ENCODE measurements at regions not wholly inside any gene's neighbourhood (a gene's known extent, or its start where the extent isn't known, plus 50 kb on each side); places are given as distances from the start of the nearest gene placed in this dataset.

GRCh38 chr6:20310185-20310584 lies 91.5 kb upstream of the E2F3 start:
- Histone ChIP-seq H3K27ac (replicated peaks in 1 of 4) (no peak overlapping the region), H3K4me1 (no peaks in the 10 kb centered on the region)
- no peak for TF ChIP-seq POLR2A (IDR thresholded peaks at IDR 0.05; ENCODE audit: low read depth)
- TF ChIP-seq POLR2AphosphoS5 (IDR thresholded peaks at IDR 0.05), result no peak
- TF ChIP-seq CTCF (IDR thresholded peaks at IDR 0.05), result no peak
- TF ChIP-seq EP300 (IDR thresholded peaks at IDR 0.05), result no peak

GRCh38 chr6:20312606-20313005 lies 89.1 kb upstream of the E2F3 start:
- H3K27me3 ChIP-seq, result peaks cover 0 to 8% (median 0%) of the 10 kb centered on the region in 4 donors
- peaks cover 0 to 5% (median 2%) of the 10 kb centered on the region in 4 donors for H3K9me3 ChIP-seq
- no peak for DNase-seq (ENCODE audit: extremely low spot score)
- H3K27ac ChIP-seq (replicated peaks in 1 of 4), result no peak overlapping the region
- H3K4me1 ChIP-seq, result no peaks in the 10 kb centered on the region
- no peaks in the 10 kb centered on the region for H3K36me3 ChIP-seq
- 52% methylated on average over 5 of the region's 5 CpGs for WGBS
- no peak for TF ChIP-seq POLR2A (IDR thresholded peaks at IDR 0.05; ENCODE audit: low read depth)
- no peak for TF ChIP-seq CTCF (IDR thresholded peaks at IDR 0.05)
- no peak for TF ChIP-seq EP300 (IDR thresholded peaks at IDR 0.05)
- no peak for TF ChIP-seq POLR2AphosphoS5 (IDR thresholded peaks at IDR 0.05)
- intact Hi-C loops (cut with DNase I), result no loop called here
- no peak overlapping the region for H3K4me3 ChIP-seq

More at GRCh38 chr6:20310185-20310584, 91.5 kb upstream of the E2F3 start:
- intact Hi-C loops (cut with DNase I), result no loop called here
- DNase-seq (ENCODE audit: extremely low spot score), result no peak
- H3K27me3 ChIP-seq, result peaks cover 0 to 5% (median 0%) of the 10 kb centered on the region in 4 donors
- no peak overlapping the region for H3K4me3 ChIP-seq
- WGBS, result 83% methylated on average over 1 of the region's 1 CpG
- no peaks in the 10 kb centered on the region for H3K36me3 ChIP-seq
- peaks cover 0 to 5% (median 2%) of the 10 kb centered on the region in 4 donors for H3K9me3 ChIP-seq

- H3K4me3 ChIP-seq, result no peak overlapping the region
- intact Hi-C loops (cut with DNase I), result no loop called here
- WGBS, result 27% methylated on average over 3 of the region's 3 CpGs
- H3K27ac ChIP-seq (replicated peaks in 1 of 4), result no peak overlapping the region
- no peak for TF ChIP-seq POLR2AphosphoS5 (IDR thresholded peaks at IDR 0.05)
- no peak for TF ChIP-seq CTCF (IDR thresholded peaks at IDR 0.05)
- TF ChIP-seq POLR2A (IDR thresholded peaks at IDR 0.05; ENCODE audit: low read depth), result no peak
- no peak for TF ChIP-seq EP300 (IDR thresholded peaks at IDR 0.05)
- H3K9me3 ChIP-seq, result peaks cover 0 to 5% (median 2%) of the 10 kb centered on the region in 4 donors
- H3K27me3 ChIP-seq, result peaks cover 0 to 8% (median 0%) of the 10 kb centered on the region in 4 donors
- H3K4me1 ChIP-seq, result no peaks in the 10 kb centered on the region
- no peaks in the 10 kb centered on the region for H3K36me3 ChIP-seq
- no peak for DNase-seq (ENCODE audit: extremely low spot score)
Measured at GRCh38 chr6:20313051-20313450, 88.6 kb upstream of the E2F3 start.

GRCh38 chr6:20313960-20314530 lies 87.6 kb upstream of the E2F3 start:
- Histone ChIP-seq H3K9me3 (peaks cover 0 to 5% (median 2%) of the 10 kb centered on the region in 4 donors), H3K27me3 (peaks cover 0 to 8% (median 0%) of the 10 kb centered on the region in 4 donors), H3K36me3 (no peaks in the 10 kb centered on the region), H3K4me3 (no peak overlapping the region), H3K27ac (replicated peaks in 1 of 4) (no peak overlapping the region), H3K4me1 (no peaks in the 10 kb centered on the region)
- DNase-seq (ENCODE audit: extremely low spot score), result no peak
- no peak for TF ChIP-seq CTCF (IDR thresholded peaks at IDR 0.05)
- no peak for TF ChIP-seq POLR2AphosphoS5 (IDR thresholded peaks at IDR 0.05)
- no peak for TF ChIP-seq EP300 (IDR thresholded peaks at IDR 0.05)
- TF ChIP-seq POLR2A (IDR thresholded peaks at IDR 0.05; ENCODE audit: low read depth), result no peak
- intact Hi-C loops (cut with DNase I), result no loop called here
- WGBS, result 54% methylated on average over 7 of the region's 7 CpGs

Data from esophagus muscularis mucosa (tissue), 4 donors.